GM19043 (cell line): ENCODE measurements at regions not wholly inside any gene's neighbourhood (a gene's known extent, or its start where the extent isn't known, plus 50 kb on each side); places are given as distances from the start of the nearest gene placed in this dataset.
"Not testable (repeated sequence)": the region's sequence is repeated elsewhere in the genome, so short reads cannot be mapped to it uniquely, and the experiment has no call there.

ENCODE experiments used
- ATAC-seq: cut with Tn5 transposase; IDR thresholded peaks from one replicate; pipeline ENCODE4 v1.9.1; 2021; ENCODE audit warnings: low read depth; ENCODE audit not compliant: unreplicated experiment

DNA sequence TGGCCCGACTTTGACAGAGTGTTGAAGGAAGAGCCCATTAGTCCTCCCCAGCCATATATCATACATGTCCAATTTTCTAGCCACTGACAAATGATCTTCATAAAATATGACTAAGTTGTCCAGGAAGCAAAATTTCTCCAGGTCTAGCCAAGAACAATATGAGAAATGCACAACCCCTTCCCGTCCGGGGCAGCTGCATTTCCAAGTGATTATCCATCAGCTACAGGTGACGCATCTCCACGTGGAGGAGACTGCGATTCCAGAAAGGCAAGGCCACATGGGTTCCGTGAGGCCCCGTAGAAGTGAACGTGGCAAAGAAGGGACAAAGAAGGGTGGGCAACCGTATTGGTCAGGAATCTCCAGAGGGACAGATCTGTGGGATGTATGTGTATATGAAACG is 118.6 kb downstream of the ATP6V0E2 start:
- not testable (repeated sequence) for ATAC-seq

DNA sequence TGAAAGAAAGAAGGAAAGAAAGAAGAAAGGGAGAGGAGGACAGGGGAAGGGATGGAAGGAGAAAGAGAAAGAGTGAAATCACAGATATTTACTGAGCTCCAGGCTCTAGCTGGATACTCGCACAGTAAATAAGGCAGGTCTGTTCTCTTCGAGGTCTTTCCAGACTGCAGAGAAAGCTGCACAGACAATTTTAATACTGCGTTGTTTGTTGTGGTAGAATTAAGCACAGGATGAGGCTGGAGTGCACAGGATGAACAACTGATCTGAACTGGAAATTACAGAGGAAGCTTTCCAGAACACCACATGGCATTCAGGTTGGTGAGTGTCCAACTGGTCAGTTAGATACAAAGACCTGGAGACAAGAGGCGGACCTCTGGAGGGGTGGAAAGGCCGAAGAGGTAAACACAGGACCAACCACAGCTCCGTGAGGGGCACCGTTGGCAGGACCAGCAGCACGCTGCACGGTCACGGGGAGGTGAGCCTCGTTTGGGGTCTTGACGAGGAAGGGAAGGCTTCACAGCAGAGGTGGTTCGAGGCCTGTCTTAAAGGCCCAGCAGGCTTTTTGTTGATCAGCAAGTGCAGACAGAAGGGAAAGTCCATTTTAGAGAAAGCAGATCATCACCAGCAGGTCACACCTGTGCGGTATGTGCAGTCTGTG is 121.7 kb downstream of the ATP6V0E2 start:
- not testable (repeated sequence) for ATAC-seq

DNA sequence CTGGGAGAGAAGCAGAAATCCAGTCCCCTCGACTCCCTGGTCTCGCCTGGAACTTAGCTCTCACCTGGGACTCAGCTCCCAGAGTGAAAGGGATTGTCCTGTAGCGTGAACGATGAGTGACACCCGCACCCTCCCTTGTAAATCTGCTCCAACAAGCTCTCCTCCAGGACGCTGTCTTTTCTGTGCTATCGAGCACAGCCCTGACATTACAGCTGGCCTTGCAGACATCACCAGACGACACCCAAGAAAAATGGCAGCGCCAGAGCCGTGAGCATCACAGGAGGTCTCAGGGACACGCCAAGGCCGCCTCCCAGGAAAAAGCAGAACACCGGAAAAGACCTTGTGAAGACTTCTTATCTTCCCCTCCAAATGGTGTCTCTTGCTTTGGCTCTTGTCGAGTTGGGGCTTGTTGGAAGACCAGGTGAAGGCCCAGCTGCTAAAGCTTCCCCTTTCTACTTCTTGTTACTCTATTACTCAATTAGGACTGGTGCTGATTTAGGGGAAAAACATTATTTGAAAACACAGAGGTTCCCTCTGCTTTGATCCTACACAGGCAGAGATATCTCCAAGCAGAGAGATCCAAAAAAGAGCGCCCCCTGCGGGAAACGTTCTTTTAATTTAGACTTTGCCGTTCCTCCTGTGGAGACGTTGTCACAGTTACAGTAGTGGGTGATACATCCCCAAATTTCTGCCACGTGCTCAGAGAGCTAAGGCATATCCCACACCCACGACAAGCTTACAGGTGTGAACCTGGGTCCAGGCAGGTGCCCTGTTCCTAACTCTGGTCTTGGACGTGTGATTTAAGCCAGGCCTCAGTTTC is 127.2 kb downstream of the ATP6V0E2 start:
- not testable (repeated sequence) for ATAC-seq

DNA sequence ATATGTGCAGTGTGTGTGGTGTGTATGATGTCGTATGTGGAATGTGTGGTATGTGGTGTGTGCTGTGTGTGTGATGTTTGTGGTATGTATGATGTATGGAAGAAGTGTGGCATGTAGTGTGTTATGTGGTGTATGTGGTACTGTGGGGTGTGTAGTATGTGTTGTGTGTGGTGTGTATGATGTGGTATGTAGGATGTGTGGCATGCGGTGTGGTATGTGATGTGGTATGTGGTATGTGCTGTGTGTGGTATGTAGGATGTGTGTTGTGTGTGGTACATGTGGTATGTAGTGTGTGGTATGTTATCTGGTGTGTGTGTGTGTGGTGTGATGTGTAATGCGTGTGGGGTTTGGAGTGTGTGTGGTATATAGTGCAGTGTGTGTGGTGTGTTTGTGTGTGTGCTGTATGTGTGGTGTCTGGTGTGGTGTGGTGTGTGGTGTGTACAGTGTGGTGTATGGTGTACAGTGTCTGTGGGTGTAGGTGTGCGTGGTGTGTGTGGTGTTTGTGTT is 129.6 kb downstream of the ATP6V0E2 start:
- ATAC-seq, result no peak

DNA sequence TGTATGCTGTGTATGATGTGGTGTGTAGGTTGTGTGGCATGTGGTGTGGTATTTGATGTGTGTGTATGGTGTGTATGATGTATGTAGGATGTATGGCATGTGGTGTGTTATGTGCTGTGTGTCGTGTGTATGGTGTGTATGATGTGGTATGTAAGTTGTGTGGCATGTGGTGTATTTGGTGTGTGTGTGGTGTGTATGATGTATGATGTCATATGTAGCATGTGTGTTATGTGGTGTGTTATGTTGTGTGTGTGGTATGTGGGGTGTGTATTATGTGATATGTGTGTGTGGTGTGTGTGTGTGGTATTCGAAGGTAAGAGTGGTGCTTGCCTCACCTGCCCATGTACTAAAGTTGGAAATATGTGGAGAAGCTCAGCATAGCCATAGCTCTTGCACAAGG is 130.2 kb downstream of the ATP6V0E2 start:
- not testable (repeated sequence) for ATAC-seq

DNA sequence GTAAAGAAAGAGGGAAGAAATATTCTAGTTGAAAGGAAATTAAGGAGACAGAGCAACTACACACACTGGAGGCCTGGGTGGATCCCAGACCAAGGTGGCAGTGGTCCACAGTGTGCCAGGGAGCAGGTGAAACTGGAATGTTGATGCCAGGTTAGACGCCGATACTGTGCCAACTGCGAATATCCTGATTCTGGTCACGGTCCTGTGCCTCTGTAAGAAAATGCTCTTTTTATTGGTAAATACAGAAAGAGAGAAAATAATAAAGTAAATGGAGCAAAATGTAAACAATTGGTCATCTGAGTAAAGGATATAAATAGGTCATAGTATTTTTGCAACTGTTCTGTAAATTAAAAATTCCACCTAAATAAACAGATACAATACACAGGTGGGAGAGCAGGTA is 131.1 kb downstream of the ATP6V0E2 start:
- not testable (repeated sequence) for ATAC-seq

DNA sequence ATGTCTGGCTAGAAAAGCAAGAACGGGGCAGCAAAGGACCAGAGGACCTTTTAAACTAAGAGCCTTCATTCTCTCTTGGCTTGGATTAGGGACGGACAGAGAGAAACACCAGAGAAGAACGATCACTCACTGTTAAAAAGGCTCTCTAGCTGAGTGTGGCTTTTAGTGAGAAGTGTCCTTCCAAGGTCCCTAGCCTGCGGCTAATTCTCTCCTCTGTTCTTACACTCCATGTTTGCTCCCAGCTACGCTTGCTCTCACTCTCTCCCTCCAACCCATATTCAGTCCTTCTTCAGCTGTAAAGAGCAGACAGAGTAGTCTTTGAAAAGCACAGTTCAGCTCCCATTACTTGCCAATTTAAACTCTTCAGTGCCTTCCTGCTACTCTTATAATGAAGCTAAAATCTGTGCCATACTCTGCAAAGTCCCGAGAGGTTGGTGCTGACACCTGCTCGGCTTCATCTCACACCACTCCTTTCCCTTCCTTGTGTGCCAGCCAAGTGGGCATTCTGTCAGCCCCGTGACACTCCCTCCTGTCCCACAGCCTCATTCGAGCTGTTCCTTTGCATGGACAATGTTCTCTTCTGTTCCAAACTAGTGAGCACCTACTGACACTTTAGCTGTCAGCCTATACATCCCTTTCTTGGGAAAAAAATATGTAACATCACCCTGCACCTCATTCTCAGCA is 136.0 kb downstream of the ATP6V0E2 start:
- not testable (repeated sequence) for ATAC-seq

DNA sequence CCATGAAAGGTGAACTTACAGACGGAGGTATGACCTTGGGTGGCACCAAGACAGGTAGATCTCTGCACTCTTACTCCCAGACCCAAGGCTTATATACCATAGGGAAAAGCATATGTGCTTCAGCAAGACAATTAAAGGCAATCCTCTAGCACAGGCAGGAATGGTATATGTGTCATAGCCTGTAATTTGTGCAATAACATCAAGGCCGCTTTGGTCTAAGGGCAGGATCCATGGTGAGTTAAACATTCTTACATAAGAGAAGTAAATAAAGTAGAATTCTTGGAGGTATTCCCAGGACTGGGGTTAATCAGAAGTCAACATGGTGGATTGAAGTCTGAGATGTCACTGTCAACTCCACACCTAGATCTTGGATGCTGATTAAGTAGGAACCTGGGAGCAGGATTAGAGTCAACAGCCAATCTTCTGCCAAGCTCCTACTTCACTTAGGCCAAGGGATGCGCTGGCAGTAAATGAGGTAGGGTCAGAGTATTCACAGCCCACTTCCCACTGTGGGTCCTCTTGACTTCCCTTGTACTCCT is 143.0 kb downstream of the ATP6V0E2 start:
- ATAC-seq, result not testable (repeated sequence)

DNA sequence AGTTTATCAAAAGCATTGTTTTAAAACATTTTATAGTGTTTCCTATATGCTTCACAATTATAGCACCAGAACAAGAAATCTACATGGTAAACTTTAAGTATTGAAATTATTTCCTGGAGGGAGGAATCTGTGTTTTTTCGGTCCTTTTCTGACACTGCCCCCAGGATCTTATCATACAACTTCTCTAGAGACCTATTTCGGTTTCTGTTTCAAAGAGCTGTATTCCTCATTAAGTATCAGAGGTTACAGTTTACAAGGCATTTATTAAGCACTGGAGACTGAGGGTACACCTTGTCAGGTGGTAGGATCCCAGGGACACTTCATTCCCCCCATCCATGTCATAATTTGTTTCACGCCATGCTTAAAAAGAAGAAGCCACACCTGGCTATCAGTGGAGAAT is 146.4 kb downstream of the ATP6V0E2 start:
- not testable (repeated sequence) for ATAC-seq

DNA sequence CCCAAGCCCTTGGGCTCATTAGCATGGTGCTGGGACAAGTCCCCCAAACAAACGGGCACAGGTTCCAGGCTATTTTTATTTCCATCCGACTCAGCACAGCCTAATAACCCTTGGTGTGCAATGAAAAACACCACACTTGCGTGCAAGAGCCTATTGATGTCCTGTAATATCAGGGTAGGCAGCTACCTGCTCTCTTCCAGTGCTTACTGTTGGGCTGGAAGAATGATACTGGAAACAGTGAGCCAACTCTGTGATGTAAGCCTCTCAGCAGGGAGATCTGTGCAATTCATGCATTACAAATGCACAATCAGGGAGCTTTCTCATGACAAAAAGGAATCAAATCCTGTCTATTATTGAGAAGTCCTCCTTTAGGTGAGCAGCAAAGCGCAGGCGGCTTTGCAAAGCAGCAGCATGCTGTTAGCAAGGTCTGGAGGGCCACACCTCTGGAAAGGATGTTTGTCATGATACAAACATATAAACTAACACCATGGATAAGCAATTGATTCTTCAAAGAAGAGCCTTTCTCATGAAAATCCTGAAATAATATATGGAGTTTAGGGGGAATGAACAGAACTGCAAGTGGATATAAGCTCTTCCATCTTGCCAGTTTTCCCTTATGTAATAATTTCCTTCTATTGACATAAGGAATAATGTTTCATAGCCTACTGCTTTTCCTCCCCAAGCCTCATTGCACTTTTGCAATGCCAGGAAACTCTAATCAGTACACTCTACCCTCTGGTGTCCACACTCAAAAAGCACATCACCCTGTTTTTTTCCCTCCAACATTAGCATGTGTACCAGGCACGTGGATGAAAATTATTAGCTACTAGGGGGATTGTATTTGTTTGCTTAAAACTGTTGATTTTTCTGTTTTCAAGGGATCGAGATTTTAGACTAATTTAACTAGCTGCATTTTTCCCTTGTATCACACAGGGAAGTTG is 151.1 kb downstream of the ATP6V0E2 start:
- not testable (repeated sequence) for ATAC-seq

DNA sequence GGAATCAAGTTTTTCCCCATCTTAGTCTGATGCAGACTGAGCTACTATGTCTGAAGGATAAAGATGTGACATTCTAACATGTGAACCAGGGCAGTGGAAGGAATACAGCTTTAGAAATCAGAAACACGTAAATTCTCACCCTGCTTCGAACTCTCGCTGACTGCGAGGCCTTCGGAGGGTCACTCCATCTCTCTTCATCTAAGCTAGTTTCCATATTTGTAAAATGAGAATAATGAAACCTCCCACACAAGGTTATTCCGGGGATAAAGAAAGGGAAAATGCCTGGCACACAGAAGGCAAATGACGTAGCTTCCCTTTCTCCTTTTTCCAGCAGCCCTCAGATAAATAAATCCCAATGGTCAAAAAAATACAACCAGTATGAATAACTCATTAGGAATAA is 152.0 kb downstream of the ATP6V0E2 start:
- not testable (repeated sequence) for ATAC-seq

DNA sequence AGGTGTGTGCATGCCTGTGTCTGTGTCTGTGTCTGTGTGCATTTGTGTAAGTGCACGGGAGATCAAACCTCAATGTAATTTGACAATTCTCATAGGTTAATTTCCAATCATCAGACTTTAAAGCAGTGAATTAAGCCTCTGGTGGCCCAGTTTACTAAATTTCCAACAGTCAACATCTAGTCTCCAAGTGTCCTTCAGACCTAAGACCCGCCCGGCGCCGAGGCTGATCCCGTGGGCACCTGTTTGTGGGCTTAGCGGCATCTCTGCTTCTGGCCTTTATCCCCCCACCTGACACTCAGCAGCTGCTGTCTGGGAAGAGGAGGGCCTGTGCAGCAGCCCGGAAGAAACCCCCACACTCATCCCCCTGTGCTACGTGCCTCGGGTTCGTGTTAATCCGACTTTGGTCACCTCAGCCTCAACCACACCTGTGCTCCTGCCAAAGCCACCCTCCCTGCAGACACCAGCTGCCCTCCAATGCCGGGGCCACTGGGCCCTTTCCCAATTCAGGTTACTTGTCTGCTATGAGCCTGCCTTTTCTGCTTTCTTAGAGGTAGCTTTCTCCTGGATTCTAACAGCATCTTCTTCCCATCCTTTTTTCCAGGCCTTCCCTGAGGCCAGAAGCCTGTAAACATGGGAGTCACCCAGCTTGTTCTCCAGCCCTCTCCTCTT is 154.7 kb downstream of the ATP6V0E2 start:
- not testable (repeated sequence) for ATAC-seq

DNA sequence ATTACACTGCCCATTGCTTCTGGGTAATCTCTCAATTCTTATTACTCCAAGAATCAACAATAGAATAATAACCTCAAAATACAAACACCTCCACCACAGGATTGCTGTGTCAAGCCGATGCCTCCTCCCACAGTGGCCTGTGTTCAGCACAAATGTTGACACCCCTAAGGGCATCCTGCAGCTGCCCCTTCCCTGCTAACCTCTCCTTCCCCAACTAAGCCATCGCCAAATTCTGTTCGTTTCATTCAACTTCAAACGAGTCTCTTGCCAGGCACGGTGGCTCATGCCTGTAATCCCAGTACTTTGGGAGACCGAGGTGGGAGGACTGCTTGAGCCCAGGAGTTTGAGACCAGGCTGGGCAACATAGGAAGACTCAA is 155.2 kb downstream of the ATP6V0E2 start:
- not testable (repeated sequence) for ATAC-seq

DNA sequence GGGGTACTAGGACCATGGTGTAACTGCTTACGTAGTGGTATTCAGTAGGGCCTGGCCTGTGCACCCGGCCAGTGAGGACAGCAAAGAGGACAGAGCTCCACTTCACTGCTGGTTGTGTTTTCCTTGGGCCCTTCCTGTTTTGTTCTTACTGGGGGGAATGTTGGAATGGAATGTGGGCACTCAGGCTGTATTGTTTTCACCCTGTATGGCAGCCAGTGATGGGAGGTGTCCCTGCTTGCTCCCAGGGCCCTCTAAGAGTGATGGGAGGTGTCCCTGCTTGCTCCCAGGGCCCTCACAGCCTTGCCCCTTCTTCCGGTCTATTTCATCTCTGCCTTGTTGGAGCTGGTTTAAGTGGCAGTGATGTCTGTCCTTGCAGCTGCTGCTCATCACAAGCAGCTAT is 158.0 kb downstream of the ATP6V0E2 start:
- not testable (repeated sequence) for ATAC-seq

DNA sequence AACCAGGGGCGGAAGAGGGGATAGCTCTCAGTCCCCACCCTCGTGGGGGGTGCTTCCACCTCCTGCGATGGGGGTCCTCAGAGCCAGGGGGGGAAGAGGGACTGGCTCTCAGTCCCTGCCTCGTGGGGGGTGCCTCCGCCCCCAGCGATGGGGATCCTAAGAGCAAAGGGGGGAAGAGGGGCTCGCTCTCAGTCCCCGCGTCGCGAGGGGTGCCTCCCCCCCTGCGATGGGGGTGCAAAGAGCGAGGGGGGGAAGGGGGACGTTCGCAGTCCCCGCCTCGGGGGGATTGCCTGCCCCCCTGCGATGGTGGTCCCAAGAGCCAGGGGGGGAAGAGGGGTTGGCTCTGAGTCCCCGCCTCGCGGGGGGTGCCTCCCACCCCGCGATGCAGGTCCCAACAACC is 159.9 kb downstream of the ATP6V0E2 start:
- not testable (repeated sequence) for ATAC-seq

DNA sequence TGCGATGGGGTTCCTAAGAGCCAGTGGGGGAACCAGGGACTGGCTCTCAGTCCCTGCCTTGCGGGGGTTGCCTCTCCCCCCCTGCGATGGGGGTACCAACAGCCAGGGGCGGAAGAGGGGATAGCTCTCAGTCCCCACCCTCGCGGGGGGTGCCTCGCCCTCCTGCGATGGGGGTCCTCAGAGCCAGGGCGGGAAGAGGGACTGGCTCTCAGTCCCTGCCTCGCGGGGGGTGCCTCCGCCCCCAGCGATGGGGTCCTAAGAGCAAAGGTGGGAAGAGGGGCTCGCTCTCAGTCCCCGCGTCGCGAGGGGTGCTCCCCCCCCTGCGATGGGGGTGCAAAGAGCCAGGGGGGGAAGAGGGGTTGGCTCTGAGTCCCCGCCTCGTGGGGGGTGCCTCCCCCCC is 162.0 kb downstream of the ATP6V0E2 start:
- ATAC-seq, result not testable (repeated sequence)

DNA sequence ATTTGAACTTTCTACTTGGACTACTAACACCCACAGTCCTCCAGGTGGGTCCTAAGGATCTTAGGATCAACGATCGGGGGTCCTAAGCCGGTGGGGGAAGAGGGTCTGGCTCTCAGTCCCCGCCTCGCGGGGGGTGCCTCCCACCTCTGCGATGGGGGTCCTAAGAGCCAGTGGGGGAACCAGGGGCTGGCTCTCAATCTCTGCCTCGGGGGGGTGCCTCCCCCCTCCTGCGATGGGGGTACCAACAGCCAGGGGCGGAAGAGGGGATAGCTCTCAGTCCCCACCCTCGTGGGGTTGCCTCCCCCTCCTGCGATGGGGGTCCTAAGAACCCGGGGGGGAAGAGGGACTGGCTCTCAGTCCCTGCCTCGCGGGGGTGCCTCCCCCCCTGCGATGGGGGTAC is 165.3 kb downstream of the ATP6V0E2 start:
- ATAC-seq, result not testable (repeated sequence)

DNA sequence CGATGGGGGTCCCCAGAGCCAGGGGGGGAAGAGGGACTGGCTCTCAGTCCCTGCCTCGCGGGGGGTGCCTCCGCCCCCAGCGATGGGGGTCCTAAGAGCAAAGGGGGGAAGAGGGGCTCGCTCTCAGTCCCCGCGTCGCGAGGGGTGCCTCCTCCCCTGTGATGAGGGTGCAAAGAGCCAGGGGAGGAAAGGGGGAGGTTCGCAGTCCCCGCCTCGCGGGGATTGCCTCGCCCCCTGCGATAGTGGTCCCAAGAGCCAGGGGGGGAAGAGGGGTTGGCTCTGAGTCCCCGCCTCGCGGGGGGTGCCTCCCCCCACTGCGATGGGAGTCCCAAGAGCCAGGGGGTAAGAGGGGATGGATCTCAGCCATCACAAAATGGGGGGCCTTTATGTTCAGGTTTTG is 168.5 kb downstream of the ATP6V0E2 start:
- not testable (repeated sequence) for ATAC-seq

DNA sequence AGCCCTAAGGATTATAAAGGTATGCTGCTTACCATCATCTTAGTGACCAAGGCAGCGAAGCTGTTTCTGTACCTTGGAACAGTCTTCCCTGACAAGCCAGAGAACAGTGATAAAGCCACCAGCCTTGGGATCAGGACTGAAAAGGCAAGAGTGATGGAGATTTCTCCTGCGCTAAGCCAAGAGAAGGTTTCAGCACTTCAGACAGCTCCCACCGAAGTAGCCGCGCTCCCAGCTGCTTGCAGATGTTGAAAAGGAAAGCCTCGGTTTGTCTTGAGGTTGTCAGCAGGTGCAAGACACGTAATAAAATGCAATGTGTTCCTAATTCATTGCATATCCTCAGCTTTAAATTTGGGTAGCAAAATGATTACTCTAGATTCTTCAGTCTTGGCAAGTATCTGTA is 171.0 kb downstream of the ATP6V0E2 start:
- ATAC-seq, result not testable (repeated sequence)
